Renal pelvis (tissue), 1 donor: ENCODE measurements at regions not wholly inside any gene's neighbourhood (a gene's known extent, or its start where the extent isn't known, plus 50 kb on each side); places are given as distances from the start of the nearest gene placed in this dataset.
"Not testable (repeated sequence)": the region's sequence is repeated elsewhere in the genome, so short reads cannot be mapped to it uniquely, and the experiment has no call there.

Experiments
- DNase-seq: peaks from one replicate; pipeline ENCODE4 v3.0.0-alpha.2; 2013

DNA sequence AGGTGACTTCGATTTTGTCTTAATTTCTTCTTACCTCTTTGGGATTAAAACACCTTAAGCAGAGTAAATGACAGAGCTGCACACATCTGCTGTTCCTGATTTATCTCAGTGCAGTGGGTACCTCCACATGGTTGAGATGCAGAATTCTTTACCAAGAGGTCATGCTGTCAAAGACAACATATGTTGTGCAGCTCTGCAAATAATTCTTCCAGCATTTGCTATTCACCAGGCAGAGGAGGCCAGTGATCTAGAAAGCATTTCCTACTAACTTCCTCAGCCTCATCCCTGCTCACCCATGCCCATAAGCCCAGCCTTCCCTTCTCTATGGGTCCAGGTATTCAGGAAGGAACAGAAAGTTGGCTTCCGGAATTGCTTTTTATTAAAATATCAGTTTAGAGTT lies 109.3 kb downstream of the THBS2 start:
- no peak for DNase-seq

DNA sequence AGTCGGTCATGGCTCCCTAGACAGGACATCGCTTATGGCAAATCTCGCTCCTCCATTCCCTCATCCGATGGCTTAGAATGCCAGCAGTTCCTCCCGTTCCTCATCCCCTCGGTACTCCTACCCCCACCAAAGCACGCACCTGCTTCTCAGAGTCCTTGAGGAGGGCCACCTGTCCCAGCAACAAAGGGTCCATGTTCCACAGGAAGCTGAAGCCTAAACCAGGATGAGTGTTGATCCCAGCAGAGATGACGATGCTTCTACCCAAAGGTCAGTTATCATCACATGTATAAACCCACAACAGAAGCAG lies 111.2 kb downstream of the THBS2 start:
- DNase-seq = no peak

DNA sequence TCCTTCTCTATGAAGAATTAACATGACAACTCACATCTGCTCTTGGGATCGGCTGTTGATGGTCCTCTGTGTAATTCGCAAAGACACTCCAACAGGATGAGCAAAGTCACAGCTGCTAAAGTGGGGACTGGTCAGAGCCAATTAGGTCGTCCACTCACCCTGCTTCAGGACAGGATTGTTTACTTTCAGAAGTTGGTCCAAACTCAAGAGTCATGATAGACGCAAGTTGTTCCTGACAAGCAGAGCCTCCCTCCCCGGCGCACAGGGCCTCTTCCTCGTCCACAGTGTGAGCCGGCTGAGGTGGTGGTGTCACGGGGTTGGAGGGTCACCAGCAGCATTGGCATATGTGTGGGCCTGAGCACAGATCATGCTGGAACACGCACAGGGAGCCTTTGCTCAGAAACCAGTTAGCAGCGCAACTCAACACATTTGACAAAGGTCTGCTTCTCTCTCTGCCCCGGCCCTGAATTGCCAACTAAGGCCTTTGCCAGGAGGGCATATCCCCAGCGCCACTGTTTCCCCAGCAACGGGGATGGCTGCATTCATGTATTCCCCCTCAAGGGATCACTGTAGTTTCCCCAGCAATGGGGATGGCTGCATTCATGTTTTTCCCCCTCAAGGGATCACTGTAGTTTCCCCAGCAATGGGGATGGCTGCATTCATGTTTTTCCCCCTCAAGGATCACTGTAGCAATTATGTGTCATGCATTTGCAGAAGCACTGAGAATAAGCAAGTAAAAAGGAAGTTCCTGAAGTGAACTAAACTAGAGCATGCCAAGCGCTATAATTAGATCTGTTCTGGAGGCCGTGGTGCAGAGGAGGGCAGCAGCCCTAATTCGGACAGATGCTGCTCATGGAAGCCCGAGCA lies 111.7 kb downstream of the THBS2 start:
- DNase-seq = peak; percentile 78

DNA sequence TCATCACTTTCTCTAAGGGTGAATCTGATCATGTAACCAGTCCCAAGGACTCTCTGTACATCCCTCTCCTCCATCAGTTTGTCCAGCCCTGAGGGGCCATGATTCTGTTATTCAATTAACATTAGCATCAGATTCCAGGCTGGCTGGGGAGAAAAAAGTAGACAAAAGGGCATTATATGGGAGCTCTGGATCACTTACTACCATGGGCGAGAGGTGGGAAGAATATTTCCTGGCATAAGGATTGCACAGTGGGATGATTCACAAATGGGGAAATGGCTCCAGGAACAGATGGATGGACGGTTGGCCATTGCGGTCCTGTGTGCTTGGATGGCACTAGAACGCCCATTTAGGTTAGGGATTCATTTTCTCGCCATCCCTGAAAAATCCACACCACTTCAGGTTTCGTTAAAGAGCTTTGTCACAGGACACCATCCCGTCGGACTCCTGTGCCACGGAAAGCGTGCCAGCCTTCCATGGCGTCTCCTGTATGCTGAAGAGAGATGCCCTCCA lies 112.6 kb downstream of the THBS2 start:
- no peak for DNase-seq

DNA sequence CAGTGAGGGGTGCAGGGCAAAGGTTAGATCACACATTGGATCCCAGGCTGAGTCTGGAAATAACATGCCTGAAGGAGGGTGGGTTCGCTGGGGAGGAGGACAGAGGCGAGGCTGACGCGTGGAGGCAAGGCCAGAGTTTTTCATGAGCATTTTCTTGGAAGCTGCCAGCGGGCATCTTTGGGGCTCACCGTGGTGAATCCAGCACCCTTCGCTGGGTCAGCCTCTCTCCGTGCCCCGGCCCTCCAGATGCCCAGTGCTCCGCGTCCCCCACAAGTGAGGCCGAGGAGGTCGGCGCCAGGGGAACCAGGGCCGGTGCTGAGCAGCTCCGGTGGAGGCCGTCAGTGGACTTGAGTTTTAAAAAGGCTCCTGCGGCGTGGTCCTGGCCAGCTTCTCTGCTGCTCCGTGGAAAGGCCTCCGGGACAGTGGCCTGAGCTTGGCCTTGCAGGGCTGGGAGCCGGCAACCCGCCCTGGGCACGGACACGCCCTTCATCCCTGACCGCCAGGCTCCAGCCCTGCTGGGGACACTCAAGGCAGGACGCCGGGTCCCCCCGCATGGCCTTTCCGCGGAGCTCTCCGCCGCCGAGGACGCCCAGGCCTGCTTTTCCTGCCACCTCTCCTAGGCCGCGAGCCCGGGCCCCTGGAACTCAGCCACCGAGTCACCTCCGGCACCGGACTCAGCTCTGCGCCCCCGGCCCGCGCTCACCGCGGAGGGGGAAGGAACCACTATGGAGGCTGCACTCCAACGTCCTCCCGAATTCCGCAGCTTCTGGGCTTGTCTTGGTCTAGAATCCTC lies 114.3 kb downstream of the THBS2 start:
- DNase-seq = no peak

DNA sequence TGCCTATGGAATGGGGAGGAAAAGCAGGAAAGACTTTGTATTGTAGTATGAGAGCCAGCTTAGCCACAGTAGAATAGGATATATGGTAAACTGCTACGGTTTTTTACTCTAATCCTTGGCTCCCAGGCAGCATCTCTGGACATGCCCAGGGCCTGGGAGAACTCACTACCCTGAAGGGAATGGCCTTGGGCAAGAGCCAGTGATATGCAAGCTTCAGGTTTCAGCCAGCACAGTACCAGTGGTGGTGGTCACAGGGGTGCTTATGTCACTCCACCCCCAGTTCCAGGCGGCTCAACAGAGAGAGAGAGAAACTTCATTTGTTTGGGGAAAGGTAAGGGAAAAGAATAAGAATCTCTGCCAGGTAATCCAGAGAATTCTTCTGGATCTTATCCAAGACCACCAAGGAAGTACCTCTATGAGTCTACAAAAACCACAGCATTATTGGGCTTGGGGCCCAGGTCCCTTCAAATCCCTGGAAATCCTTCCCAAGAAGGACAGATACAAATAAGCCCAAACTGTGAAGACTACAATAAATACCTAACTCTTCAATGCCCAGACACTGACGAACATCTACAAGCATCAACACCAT lies 121.2 kb downstream of the THBS2 start:
- no peak for DNase-seq

DNA sequence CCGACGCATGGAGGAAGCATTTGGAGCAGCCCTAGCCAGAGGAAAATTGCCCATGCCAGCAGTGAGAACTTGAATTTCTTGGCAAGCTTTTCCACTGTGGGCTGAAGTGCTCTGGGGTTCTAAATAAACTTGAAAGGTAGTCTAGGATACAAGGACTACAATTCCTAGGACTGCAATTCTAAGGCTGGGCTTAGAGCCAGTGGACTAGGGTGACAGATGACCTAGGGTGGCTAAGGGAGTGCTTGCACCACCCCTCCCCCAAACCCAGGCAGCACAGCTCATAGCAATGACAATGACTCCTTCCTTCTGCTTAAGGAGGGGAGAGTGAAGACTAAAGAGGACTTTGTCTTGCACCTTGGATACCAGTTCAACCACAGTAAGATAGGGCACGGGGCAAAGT lies 122.3 kb downstream of the THBS2 start:
- DNase-seq = no peak

DNA sequence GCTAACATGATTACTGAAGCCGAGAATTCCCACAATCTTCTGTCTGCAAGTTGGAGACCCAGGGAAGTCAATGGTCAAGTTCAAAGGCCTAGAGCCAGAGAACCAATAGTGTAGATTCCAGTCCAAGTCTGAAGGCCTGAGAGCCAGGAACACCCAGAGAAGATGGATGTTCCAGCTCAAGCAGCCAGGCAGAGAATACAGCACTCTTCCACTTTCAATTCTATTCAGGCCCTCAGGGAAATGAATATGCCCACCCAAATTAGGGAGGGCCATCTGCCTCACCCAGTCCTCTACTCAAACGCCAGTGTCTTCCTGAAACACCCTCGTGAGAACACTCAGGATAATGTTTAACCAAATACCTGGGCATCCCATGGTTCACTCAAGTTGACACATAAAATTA lies 123.5 kb downstream of the THBS2 start:
- DNase-seq = no peak

DNA sequence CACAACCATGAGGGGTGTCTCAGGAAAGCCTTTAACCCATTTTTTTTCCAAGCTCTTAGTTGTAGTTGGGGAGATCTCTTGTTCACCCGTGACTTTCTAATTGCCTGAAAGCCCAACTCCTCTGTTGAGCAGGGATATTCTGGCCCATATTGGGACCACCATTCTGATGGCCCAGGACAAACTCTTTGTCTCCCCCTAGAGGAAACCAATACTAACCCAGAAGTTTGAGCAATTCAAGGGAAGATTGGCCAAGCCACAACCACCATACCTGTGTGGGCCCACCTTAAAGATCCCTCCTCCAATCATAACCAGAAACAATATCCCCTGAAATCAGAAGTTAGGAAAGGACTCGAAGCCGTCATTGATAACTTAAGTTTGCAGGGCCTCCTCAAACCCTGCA lies 132.6 kb downstream of the THBS2 start:
- no peak for DNase-seq

DNA sequence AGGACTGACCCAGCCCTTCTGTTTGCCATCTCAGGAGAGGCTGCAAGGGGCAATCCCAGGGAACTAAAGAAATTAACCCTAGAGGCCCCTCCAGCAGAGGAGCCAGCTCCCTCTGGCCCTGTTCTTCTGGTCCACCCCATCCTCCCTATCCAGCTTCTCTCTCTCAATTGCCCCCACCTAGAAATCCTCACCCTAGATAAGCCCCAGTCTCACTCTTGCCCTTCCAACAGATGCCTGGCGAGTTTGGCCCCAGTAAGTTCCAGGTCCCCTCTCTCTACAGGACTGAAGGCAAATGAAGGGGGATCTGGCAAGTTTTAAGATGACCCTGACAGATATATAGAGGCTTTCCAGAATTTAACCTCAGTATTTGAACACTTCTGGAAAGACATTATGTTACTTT lies 134.0 kb downstream of the THBS2 start:
- no peak for DNase-seq

DNA sequence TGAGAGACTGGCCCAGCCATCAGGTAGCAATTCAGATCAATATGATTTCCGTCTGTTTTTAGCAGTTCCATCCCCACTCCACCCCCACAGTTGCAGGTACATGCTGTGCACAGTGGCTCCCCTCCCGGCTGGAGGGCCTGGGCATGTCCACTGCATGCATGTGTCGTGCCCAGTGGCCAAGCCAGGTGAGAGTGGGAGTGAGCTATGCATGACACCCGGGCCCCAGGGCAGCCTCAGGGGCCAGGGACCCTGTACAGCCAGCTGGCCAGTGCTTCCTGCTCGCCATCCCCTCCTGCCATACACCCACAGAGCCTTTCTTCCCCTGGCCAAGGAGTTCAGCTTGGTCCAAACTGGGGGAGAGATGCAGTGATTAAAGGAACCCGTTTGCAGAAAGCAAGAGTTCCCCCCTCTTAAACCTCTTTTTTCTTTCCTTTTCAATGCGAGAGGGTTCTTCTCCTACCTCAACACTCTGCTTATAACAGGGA lies 135.3 kb downstream of the THBS2 start:
- no peak for DNase-seq

DNA sequence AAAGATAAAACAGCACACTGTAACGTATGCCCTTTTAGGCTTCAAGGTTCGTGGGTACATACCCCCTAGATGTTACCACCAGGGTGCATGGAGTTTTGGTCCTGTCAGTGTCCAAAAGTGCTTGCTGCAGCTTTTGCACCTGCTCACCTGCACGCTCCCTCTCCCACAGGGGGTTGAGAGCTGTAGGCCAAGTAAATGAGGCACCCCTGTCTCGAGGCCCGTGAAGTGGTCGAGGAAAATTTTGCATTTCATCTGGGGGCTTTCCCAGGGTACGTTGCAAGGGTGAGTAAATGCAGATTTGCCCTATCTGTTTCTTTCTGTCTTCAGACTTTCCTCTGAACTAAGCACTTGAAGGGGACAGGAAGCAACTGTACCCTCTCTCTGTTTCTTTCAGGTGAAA lies 136.0 kb downstream of the THBS2 start:
- DNase-seq = no peak

DNA sequence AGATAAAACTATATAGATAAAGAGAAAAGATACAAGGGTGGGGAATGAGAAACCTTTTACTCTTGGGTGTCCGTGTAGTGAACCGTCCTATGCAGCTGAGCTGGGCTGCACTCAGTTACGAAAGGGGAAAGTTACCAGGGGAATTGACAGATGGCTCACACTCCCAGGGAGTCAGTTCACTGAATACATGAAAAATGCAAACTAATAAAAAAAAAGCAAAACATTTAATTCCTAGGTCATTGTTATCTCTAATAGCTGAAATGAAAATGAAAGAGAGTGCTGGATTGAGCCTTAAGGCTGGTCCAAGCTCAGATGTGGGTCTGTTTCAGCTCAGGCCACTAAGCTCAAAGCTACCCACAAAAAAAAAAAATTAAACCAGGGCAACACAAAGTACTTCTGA lies 138.0 kb downstream of the THBS2 start:
- no peak for DNase-seq

DNA sequence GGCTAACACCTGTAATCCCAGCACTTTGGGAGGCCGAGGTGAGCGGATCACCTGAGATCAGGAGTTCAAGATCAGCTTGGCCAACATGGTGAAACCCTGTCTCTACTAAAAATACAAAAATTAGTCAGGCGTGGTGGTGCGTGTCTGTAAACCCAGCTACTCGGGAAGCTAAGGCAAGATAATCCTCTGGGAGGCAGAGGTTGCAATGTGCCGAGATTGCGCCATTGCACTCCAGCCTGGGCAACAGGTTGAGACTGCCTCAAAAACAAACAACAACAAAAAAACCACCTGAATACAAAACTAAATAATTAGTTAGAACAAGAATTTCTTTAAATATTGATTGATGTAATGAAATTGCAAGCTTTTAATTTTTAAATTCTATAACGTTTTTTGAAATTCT lies 139.0 kb downstream of the THBS2 start:
- DNase-seq = not testable (repeated sequence)

DNA sequence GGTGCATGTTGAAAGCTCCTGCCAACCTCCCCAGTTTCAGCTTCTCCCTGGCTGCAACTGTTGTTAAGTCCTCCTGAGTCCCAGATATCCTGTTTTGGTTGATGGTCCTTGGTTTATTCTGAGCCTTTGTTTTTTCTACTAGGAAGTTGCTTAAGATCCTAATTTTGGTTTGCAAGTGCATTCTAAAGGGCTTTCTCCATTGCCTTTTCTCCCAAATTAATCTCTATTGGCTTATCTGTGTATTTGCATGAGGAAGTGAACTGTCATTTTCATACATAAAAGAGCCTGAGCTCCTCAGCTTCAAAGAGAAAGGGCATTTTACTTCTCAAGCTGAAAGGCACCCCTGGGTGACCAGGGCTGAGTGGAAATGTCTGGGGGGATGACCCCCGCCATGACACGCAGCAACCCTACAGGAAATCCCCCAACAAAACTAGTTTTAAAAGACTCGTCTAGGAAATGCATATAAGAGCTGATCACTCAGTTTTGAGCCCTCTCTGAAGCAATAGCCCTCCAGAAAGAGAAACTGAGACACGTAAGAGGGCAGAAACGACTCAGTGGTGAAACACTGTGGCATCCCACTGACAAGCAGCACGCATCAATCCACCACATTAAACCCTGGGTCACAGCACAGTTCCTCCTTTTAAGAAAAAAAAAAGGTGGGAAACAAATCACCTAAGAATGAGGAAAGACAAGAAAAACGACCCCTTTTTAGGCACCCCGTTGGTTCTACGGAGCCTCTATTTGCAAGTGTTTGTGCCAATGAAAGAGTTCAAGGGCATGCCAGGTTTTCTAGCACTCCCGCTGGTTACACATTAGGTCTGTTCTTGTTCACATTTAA lies 140.9 kb downstream of the THBS2 start:
- no peak for DNase-seq

DNA sequence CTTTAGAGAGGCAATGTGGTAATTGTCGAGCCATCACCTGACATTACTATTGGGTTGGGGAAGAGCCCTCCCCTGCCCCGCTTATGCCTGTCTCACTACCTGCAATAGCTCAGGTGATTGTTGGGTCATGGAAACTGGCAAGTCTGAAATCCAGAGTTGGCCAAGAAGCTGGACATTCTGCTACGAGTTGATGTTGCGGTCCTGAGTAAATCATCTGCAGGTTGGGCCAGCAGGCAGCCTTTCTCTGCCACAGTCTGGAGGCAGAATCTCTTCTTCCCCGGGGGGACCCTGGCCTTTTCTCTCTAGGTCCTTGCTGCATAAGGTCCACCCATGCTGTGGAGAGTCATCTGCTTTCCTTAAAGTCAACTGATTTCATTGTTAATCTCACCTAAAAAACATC lies 142.4 kb downstream of the THBS2 start:
- no peak for DNase-seq

DNA sequence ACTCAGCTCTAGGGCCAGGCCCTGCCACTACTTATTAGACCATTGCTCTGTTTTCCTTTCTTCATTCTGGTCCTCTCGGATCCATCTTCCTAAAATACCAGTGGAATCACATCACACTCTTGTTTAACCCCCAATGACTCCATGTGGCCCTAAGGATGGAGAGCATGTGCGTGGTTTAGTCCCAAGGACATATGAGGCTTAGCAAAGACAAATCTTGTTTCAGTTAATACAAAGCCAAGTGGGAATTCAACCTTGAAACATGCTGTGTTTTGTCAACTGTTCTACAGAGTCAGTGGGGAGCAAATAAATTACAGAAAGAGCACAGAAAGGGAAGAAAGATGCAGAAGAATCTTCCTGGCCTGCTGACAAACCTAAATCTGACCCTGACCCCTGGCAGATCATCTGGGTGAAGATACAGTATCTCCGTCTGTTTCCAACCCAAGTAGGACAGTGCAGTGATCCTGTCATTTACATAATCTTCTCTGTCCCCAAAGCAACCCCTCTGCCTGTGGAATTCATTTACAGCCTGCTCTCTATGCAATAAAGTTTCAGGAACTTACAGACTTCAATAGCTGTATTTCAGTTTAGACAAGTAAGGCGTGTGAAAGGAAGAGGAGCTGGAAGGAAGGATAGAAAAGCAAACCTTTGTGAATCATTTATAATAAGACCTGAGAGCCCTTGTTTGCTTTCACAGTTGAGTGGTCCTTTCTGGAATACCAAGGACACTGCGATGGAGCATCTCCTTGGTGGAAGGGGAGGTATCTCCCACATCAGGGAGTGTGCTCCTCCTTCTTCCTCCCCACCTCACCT lies 144.0 kb downstream of the THBS2 start:
- DNase-seq = no peak

DNA sequence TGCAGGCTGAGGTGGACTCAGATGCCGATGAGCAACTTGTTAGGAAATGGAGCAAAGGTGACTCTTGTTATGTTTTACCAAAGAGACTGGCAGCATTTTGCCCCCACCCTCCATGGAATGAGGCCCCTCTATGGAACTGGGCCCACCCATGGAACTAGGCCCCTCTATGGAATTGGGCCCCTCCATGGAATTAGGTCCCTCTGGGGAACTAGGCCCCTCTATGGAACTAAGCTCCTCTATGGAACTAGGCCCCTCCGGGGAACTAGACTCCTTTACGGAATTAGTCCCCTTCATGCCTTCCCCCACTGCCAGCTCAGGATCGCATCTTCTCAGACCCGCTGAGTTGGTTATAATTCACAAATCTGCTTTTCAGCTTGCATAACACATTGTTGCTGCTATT lies 144.9 kb downstream of the THBS2 start:
- no peak for DNase-seq

DNA sequence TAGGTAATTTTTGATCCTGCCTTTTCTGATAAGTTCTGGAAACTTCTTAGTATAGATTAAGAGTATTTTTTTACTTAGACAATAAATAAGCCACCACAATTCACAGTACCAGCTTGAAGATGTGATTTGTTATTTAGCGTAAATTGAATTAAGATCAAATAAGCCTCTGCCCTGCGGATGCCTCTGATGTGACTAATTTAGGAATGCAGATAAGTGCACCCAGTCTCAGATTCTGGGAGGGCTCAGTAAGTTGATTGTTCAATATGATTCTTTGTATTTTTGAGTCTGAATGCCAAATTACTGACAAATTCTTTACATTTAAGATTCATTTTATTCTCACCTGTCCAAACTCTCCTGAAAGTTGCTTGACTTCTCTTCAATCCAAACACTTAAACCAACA lies 147.5 kb downstream of the THBS2 start:
- DNase-seq = no peak

DNA sequence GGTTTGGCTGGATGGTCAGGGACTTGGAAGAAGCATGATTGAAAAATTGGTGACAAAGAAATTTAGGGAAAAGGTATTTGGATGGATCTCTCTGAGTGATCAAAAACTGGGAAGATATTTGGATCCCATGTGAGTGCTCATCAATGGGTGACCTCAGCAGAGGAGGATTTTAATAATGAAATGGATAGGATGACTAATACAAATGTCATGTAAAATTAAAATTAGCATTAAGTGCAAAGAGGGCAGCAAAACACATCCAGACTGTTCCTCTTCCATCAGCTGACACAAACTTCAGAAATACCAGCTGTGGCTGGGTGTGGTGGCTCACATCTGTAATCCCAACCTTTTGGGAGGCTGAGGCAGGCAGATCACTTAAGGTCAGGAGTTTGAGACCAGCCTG lies 151.7 kb downstream of the THBS2 start:
- DNase-seq = no peak
